ENCODE measurements at regions not wholly inside any gene's neighbourhood (a gene's known extent, or its start where the extent isn't known, plus 50 kb on each side); places are given as distances from the start of the nearest gene placed in this dataset.

DNA sequence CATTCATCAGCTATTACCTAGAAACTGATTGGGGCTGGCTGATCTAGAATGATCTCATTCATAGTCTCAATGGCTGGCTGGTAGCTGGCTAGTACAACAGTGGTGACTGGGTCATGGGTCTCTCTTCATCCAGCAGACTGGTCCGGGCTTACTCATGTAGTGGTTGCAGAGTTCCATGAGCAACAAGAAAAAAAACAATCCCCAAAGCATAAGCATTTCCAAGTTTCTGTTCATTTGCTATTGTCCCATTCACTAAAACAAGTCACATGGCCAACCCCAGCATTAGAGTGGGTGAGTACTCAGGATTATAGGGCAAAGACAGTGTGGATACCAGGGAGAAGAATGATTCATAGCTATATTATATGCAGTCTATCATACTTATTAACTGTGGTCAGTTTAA lies 85.2 kb upstream of the SEMA3C start:
- H3K9ac ChIP-seq (ENCODE audit: low read depth in 1 of 2, low read length in 2 of 2), result no peak overlapping the region
- WGBS, result 100% methylated on average over 1 of the region's 1 CpG
- H3K27ac ChIP-seq (ENCODE audit: low read depth in 1 of 2, low read length in 2 of 2), result no peak overlapping the region
- no peaks in the 10 kb centered on the region for H3K36me3 ChIP-seq (ENCODE audit: control insufficient read depth in 4 of 4, insufficient read depth in 3 of 4, low read depth in 1 of 4, low read length in 3 of 4)
- H3K9me3 ChIP-seq (ENCODE audit: control insufficient read depth in 4 of 4, low read length in 3 of 4), result no peaks in the 10 kb centered on the region
- no peak for DNase-seq (ENCODE audit: low spot score)
- H3K4me3 ChIP-seq (ENCODE audit: low read depth in 1 of 3, low read length in 3 of 3), result no peak overlapping the region
- TF ChIP-seq YY1 (IDR thresholded peaks at IDR 0.05) (no peak), GABPA (IDR thresholded peaks at IDR 0.05 in 1 of 2, conservative IDR thresholded peaks at IDR 0.05 in 1 of 2) (no peak), HNF4G (IDR thresholded peaks at IDR 0.05) (no peak), JUND (IDR thresholded peaks at IDR 0.05) (no peak), FOXA2 (IDR thresholded peaks at IDR 0.05) (no peak), NR2F2 (IDR thresholded peaks at IDR 0.05) (no peak), EGR1 (IDR thresholded peaks at IDR 0.05; ENCODE audit: low read depth in 2 of 2) (no peak), SP1 (IDR thresholded peaks at IDR 0.05) (no peak), TAF1 (conservative IDR thresholded peaks at IDR 0.05) (no peak), FOXA1 (IDR thresholded peaks at IDR 0.05) (no peak), HNF4A (conservative IDR thresholded peaks at IDR 0.05) (no peak), RXRA (IDR thresholded peaks at IDR 0.05) (no peak)
- TF ChIP-seq, protein P1, sequence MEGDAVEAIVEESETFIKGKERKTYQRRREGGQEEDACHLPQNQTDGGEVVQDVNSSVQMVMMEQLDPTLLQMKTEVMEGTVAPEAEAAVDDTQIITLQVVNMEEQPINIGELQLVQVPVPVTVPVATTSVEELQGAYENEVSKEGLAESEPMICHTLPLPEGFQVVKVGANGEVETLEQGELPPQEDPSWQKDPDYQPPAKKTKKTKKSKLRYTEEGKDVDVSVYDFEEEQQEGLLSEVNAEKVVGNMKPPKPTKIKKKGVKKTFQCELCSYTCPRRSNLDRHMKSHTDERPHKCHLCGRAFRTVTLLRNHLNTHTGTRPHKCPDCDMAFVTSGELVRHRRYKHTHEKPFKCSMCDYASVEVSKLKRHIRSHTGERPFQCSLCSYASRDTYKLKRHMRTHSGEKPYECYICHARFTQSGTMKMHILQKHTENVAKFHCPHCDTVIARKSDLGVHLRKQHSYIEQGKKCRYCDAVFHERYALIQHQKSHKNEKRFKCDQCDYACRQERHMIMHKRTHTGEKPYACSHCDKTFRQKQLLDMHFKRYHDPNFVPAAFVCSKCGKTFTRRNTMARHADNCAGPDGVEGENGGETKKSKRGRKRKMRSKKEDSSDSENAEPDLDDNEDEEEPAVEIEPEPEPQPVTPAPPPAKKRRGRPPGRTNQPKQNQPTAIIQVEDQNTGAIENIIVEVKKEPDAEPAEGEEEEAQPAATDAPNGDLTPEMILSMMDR (IDR thresholded peaks at IDR 0.05; ENCODE audit: low read depth, low read length, missing input control), result no peak
- TF ChIP-seq, protein P2, sequence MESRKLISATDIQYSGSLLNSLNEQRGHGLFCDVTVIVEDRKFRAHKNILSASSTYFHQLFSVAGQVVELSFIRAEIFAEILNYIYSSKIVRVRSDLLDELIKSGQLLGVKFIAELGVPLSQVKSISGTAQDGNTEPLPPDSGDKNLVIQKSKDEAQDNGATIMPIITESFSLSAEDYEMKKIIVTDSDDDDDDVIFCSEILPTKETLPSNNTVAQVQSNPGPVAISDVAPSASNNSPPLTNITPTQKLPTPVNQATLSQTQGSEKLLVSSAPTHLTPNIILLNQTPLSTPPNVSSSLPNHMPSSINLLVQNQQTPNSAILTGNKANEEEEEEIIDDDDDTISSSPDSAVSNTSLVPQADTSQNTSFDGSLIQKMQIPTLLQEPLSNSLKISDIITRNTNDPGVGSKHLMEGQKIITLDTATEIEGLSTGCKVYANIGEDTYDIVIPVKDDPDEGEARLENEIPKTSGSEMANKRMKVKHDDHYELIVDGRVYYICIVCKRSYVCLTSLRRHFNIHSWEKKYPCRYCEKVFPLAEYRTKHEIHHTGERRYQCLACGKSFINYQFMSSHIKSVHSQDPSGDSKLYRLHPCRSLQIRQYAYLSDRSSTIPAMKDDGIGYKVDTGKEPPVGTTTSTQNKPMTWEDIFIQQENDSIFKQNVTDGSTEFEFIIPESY (IDR thresholded peaks at IDR 0.05), result no peak
- TF ChIP-seq, protein P3, sequence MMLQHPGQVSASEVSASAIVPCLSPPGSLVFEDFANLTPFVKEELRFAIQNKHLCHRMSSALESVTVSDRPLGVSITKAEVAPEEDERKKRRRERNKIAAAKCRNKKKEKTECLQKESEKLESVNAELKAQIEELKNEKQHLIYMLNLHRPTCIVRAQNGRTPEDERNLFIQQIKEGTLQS (IDR thresholded peaks at IDR 0.05), result no peak
- H3K27me3 ChIP-seq (ENCODE audit: control insufficient read depth in 4 of 4, insufficient read depth in 4 of 4, low read length in 3 of 4), result no peaks in the 10 kb centered on the region
- no peaks in the 10 kb centered on the region for H3K4me1 ChIP-seq (ENCODE audit: control insufficient read depth in 4 of 4, insufficient read depth in 4 of 4, low read length in 3 of 4)

DNA sequence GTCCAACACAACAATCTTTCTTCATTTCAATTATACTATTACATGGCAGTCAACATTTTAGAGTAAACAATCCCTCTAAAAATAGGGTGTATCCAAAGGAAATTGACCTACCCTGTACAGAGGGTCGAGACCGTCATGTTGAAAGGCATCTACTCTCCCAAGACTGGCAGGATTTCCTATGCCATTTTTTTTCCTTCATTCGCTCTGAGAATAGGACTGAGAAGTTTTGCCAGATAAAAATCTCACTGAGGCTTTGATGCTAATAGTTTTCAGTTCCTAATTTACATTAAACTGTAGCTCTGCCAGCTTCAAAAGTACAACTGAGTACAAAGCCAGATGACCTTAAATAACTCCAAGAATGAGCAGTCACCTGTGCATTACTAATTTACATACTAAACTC lies 84.5 kb upstream of the SEMA3C start:
- WGBS, result 72% methylated on average over 3 of the region's 3 CpGs
- no peak for DNase-seq (ENCODE audit: low spot score)
- TF ChIP-seq, protein P3 (IDR thresholded peaks at IDR 0.05), result no peak
- TF ChIP-seq, protein P4, sequence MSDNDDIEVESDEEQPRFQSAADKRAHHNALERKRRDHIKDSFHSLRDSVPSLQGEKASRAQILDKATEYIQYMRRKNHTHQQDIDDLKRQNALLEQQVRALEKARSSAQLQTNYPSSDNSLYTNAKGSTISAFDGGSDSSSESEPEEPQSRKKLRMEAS (IDR thresholded peaks at IDR 0.05), result no peak
- TF ChIP-seq, protein P5, sequence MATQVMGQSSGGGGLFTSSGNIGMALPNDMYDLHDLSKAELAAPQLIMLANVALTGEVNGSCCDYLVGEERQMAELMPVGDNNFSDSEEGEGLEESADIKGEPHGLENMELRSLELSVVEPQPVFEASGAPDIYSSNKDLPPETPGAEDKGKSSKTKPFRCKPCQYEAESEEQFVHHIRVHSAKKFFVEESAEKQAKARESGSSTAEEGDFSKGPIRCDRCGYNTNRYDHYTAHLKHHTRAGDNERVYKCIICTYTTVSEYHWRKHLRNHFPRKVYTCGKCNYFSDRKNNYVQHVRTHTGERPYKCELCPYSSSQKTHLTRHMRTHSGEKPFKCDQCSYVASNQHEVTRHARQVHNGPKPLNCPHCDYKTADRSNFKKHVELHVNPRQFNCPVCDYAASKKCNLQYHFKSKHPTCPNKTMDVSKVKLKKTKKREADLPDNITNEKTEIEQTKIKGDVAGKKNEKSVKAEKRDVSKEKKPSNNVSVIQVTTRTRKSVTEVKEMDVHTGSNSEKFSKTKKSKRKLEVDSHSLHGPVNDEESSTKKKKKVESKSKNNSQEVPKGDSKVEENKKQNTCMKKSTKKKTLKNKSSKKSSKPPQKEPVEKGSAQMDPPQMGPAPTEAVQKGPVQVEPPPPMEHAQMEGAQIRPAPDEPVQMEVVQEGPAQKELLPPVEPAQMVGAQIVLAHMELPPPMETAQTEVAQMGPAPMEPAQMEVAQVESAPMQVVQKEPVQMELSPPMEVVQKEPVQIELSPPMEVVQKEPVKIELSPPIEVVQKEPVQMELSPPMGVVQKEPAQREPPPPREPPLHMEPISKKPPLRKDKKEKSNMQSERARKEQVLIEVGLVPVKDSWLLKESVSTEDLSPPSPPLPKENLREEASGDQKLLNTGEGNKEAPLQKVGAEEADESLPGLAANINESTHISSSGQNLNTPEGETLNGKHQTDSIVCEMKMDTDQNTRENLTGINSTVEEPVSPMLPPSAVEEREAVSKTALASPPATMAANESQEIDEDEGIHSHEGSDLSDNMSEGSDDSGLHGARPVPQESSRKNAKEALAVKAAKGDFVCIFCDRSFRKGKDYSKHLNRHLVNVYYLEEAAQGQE (IDR thresholded peaks at IDR 0.05), result no peak
- no peak for TF ChIP-seq FOXA1 (IDR thresholded peaks at IDR 0.05)
- TF ChIP-seq, protein P1 (IDR thresholded peaks at IDR 0.05; ENCODE audit: low read depth, low read length, missing input control), result no peak
- TF ChIP-seq EGR1 (IDR thresholded peaks at IDR 0.05; ENCODE audit: low read depth in 2 of 2), result no peak
- no peak for TF ChIP-seq JUND (IDR thresholded peaks at IDR 0.05)
- no peak for TF ChIP-seq FOXA2 (IDR thresholded peaks at IDR 0.05)

More for the DNA sequence above, 84.5 kb upstream of the SEMA3C start:
- H3K27me3 ChIP-seq (ENCODE audit: control insufficient read depth in 4 of 4, insufficient read depth in 4 of 4, low read length in 3 of 4), result no peaks in the 10 kb centered on the region
- no peak overlapping the region for H3K27ac ChIP-seq (ENCODE audit: low read depth in 1 of 2, low read length in 2 of 2)
- no peak overlapping the region for H3K4me3 ChIP-seq (ENCODE audit: low read depth in 1 of 3, low read length in 3 of 3)
- no peak overlapping the region for H3K9ac ChIP-seq (ENCODE audit: low read depth in 1 of 2, low read length in 2 of 2)
- H3K4me1 ChIP-seq (ENCODE audit: control insufficient read depth in 4 of 4, insufficient read depth in 4 of 4, low read length in 3 of 4), result no peaks in the 10 kb centered on the region
- no peaks in the 10 kb centered on the region for H3K9me3 ChIP-seq (ENCODE audit: control insufficient read depth in 4 of 4, low read length in 3 of 4)
- no peaks in the 10 kb centered on the region for H3K36me3 ChIP-seq (ENCODE audit: control insufficient read depth in 4 of 4, insufficient read depth in 3 of 4, low read depth in 1 of 4, low read length in 3 of 4)
